ENCODE measurements at regions not wholly inside any gene's neighbourhood (a gene's known extent, or its start where the extent isn't known, plus 50 kb on each side); places are given as distances from the start of the nearest gene placed in this dataset.
"Not testable (repeated sequence)": the region's sequence is repeated elsewhere in the genome, so short reads cannot be mapped to it uniquely, and the experiment has no call there.

DNA sequence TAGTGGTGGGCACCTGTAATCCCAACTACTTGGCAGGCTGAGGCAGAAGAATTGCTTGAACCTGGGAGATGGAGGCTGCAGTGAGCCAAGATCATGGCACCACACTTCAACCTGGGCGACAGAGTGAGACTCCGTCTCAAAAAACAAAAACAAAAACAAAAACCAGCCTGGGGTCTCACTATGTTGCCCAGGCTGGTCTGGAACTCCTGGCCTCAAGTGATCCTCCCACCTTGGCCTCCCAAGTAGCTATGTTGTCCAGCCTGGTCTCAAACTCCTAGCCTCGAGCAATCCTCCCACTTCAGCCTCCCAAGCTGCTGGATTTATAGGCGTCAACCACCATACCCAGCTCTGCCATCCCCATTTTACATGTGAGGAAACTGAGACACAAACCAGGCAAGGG lies 64.9 kb downstream of the PTPRS start:
- TF ChIP-seq, protein P1, sequence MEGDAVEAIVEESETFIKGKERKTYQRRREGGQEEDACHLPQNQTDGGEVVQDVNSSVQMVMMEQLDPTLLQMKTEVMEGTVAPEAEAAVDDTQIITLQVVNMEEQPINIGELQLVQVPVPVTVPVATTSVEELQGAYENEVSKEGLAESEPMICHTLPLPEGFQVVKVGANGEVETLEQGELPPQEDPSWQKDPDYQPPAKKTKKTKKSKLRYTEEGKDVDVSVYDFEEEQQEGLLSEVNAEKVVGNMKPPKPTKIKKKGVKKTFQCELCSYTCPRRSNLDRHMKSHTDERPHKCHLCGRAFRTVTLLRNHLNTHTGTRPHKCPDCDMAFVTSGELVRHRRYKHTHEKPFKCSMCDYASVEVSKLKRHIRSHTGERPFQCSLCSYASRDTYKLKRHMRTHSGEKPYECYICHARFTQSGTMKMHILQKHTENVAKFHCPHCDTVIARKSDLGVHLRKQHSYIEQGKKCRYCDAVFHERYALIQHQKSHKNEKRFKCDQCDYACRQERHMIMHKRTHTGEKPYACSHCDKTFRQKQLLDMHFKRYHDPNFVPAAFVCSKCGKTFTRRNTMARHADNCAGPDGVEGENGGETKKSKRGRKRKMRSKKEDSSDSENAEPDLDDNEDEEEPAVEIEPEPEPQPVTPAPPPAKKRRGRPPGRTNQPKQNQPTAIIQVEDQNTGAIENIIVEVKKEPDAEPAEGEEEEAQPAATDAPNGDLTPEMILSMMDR (IDR thresholded peaks at IDR 0.05) = not testable (repeated sequence)
- TF ChIP-seq POLR2A, EP300 (IDR thresholded peaks at IDR 0.05): not testable (repeated sequence)
